NCI-H345 treated with DMSO at 0.1 percent for 48 hours (cell line): ENCODE measurements at regions not wholly inside any gene's neighbourhood (a gene's known extent, or its start where the extent isn't known, plus 50 kb on each side); places are given as distances from the start of the nearest gene placed in this dataset.
"Not testable (repeated sequence)": the region's sequence is repeated elsewhere in the genome, so short reads cannot be mapped to it uniquely, and the experiment has no call there.

ENCODE experiments used
- DNase-seq: peaks from one replicate; lab custom pipeline; 2025; ENCODE audit not compliant: unreplicated experiment; lab: John Stamatoyannopoulos, UW

- no peak for DNase-seq
Measured at GRCh38 chrX:54615109-54615508, 85.1 kb downstream of the GNL3L start.

GRCh38 chrX:54633641-54634040 lies 103.6 kb downstream of the GNL3L start:
- DNase-seq, result no peak

- no peak for DNase-seq
Measured at GRCh38 chrX:54639018-54639345, 109.0 kb downstream of the GNL3L start.

- peak; percentile 93 for DNase-seq
Measured at GRCh38 chrX:54639346-54640102, 109.5 kb downstream of the GNL3L start.

GRCh38 chrX:54640103-54640690 lies 110.2 kb downstream of the GNL3L start:
- no peak for DNase-seq

- no peak for DNase-seq
Measured at GRCh38 chrX:54640736-54641135, 110.7 kb downstream of the GNL3L start.

- DNase-seq, result no peak
Measured at GRCh38 chrX:54641530-54641929, 111.5 kb downstream of the GNL3L start.

GRCh38 chrX:54647607-54648006 lies 117.6 kb downstream of the GNL3L start:
- DNase-seq, result not testable (repeated sequence)

GRCh38 chrX:54659547-54659946 lies 129.5 kb downstream of the GNL3L start:
- no peak for DNase-seq

GRCh38 chrX:54675762-54676161 lies 122.3 kb downstream of the ITIH6 start:
- DNase-seq, result no peak

- no peak for DNase-seq
Measured at GRCh38 chrX:54695231-54695630, 102.8 kb downstream of the ITIH6 start.

GRCh38 chrX:54695816-54696487 lies 102.1 kb downstream of the ITIH6 start:
- DNase-seq, result no peak
